PC-3 (cell line): ENCODE measurements at regions not wholly inside any gene's neighbourhood (a gene's known extent, or its start where the extent isn't known, plus 50 kb on each side); places are given as distances from the start of the nearest gene placed in this dataset.
A peak's percentile ranks its signal among the peaks of the same experiment; 100 is the strongest.

Experiments used
- ATAC-seq: fragments of 200-7000 bp; cut with Tn5 transposase; 2 replicates; pipeline ENCODE4 v1.9.1; 2020; ENCODE audit warnings: mild to moderate bottlenecking, moderate library complexity
- BruUV-seq: library from RNA; stranded (reverse); fragments of 400-500 nt; replicated peaks from 2 replicates; lab custom pipeline; 2021; lab: Mats Ljungman, UMichigan
- CTCF ChIA-PET: fragments of 300-600 bp; sonication (Branson Sonifier 250); formaldehyde crosslinking; loops from one replicate; lab custom pipeline; 2022; ENCODE audit warnings: antibody characterized with exemption; lab: Charles Lee
- POLR2A ChIA-PET: fragments of 300-600 bp; sonication (Branson Sonifier 250); formaldehyde crosslinking; loops from one replicate; lab custom pipeline; 2022; ENCODE audit warnings: antibody characterized with exemption; ENCODE audit not compliant: unreplicated experiment; lab: Charles Lee
- DNase-seq: peaks from one replicate; pipeline ENCODE4 v3.0.0-alpha.2; 2015
- H2AFZ ChIP-seq: fragments of 300-600 bp; sonication (generic); 2 replicates; pipeline ENCODE4 v1.6.0; 2016; ENCODE audit warnings: antibody characterized with exemption, low read length
- H3F3A ChIP-seq: fragments of 300-600 bp; sonication (generic); one replicate; pipeline ENCODE4 v1.6.0; 2017; ENCODE audit warnings: antibody characterized with exemption, low read length, control low read depth, mild to moderate bottlenecking; ENCODE audit not compliant: unreplicated experiment
- H3K27ac ChIP-seq: fragments of 300-600 bp; sonication (generic); 2 replicates; pipeline ENCODE4 v1.5.1; 2016; ENCODE audit warnings: mild to moderate bottlenecking, low read length
- H3K27me3 ChIP-seq: fragments of 300-600 bp; sonication (generic); 2 replicates; pipeline ENCODE4 v1.6.1; 2016; ENCODE audit warnings: low read length, mixed read lengths
- H3K36me3 ChIP-seq: fragments of 300-600 bp; sonication (generic); 2 replicates; pipeline ENCODE4 v1.6.1; 2016; ENCODE audit warnings: low read depth, mixed run types, low read length, mixed read lengths
- H3K4me1 ChIP-seq: fragments of 300-600 bp; sonication (generic); 2 replicates; pipeline ENCODE4 v1.5.1; 2016; ENCODE audit warnings: low read length; ENCODE audit not compliant: insufficient read depth
- H3K4me2 ChIP-seq: fragments of 300-600 bp; sonication (generic); 2 replicates; pipeline ENCODE4 v1.6.0; 2016; ENCODE audit warnings: low read length
- H3K4me3 ChIP-seq: fragments of 300-600 bp; sonication (generic); 2 replicates; pipeline ENCODE4 v1.5.1; 2016; ENCODE audit warnings: mild to moderate bottlenecking, low read length, mixed read lengths
- H3K79me2 ChIP-seq: fragments of 300-600 bp; sonication (generic); 2 replicates; pipeline ENCODE4 v1.6.1; 2017; ENCODE audit warnings: low read length, mixed read lengths
- H3K9ac ChIP-seq: fragments of 300-600 bp; sonication (generic); 2 replicates; pipeline ENCODE4 v1.6.0; 2016; ENCODE audit warnings: mild to moderate bottlenecking, low read length
- H3K9me2 ChIP-seq: fragments of 300-600 bp; sonication (generic); replicated peaks from 2 replicates; pipeline ENCODE4 v1.6.1; 2016; ENCODE audit warnings: mixed run types, low read length, mixed read lengths
- H3K9me3 ChIP-seq: fragments of 300-600 bp; sonication (generic); 2 replicates; pipeline ENCODE4 v1.6.1; 2016; ENCODE audit warnings: low read length, mixed read lengths
- H4K20me1 ChIP-seq: fragments of 300-600 bp; sonication (generic); 2 replicates; pipeline ENCODE4 v1.6.1; 2016; ENCODE audit warnings: low read length, mixed read lengths
- EZH2 ChIP-seq: fragments of 300-600 bp; sonication (generic); IDR thresholded peaks from one replicate; pipeline ENCODE4 v1.6.1; 2017; ENCODE audit warnings: antibody characterized with exemption, mild to moderate bottlenecking, low read length; ENCODE audit not compliant: unreplicated experiment
- EZH2phosphoT487 ChIP-seq: fragments of 300-600 bp; sonication (generic); IDR thresholded peaks from 2 replicates; pipeline ENCODE4 v1.6.1; 2018; ENCODE audit warnings: mild to moderate bottlenecking, antibody characterized with exemption, low read length, borderline replicate concordance
- intact Hi-C: fragments of 100-400 bp; cut with micrococcal nuclease; formaldehyde crosslinking; loops from 2 replicates; pipeline ENCODE4 v1.9.0; 2023
- TF ChIP-seq, protein P1 (sequence below): fragments of 300-600 bp; sonication (generic); conservative IDR thresholded peaks from 2 replicates; pipeline ENCODE4 v1.5.1; 2017; ENCODE audit warnings: antibody characterized with exemption, low read depth, mild to moderate bottlenecking, low read length

DNA sequence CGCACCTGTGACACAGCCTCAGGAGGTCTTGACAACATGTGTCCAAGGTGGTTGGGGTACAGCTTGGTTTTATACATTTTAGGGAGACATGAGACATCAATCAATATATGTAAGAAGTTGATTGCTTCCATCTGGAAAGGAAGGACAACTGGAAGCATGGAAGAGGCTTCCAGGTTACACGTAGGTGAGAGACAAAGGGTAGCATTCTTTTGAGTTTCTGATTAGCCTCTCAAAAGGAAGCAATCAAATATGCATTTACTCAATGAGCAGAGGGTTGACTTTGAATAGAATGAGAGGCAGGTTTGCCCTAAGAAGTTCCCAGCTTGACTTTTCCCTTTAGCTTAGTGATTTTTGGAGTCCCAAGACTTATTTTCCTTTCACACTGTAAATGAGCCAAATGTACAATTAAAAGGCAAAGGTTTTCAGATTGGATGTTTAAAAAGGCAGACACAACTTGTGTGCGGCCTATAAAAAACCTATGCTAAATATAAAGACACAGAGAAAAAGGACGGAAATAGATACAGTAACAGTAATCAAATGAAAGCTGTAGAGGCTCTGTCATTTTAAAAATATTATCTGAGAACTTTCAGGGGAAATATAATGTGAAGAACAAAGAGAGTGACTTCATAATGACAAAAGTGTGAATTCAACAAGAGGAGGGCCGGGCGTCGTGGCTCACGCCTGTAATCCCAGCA, 65.7 kb upstream of the LANCL2 start:
- no peak for ATAC-seq
- ChIA-PET CTCF (no interaction called here), POLR2A (no interaction called here)

DNA sequence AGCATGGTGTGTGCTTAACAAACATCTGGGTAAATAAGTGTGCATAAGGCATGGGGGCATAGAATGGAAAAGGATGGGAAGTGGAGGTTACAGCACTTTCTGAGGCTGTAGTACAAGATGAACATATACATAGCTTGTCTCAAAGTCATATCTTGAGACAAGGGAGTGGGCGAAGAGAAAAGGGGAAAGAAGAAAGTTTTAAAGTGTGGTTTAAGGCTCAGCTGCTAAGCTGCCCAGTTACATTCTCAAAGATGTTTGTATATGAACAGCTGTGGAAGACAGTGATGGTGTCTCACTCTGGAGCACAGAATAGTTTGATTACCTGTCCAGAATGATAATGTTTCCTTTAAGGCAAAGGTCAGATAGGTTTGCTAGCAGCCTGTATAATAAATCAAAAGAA, 61.9 kb upstream of the LANCL2 start:
- Histone ChIP-seq H3K4me1 (peaks cover 3% of the 10 kb centered on the region; the same call in 1 of the 2 replicates), H3K36me3 (no peaks in the 10 kb centered on the region), H3F3A (no peaks in the 10 kb centered on the region), H3K27ac (no peak overlapping the region), H3K9ac (no peak overlapping the region), H3K4me2 (no peak overlapping the region), H2AFZ (no peak overlapping the region), H3K9me3 (no peaks in the 10 kb centered on the region), H3K4me3 (no peak overlapping the region), H3K27me3 (peaks cover 15% of the 10 kb centered on the region; the same call in 1 of the 2 replicates), H4K20me1 (no peaks in the 10 kb centered on the region), H3K9me2 (no peaks in the 10 kb centered on the region), H3K79me2 (no peaks in the 10 kb centered on the region)
- POLR2A ChIA-PET, result no interaction called here
- DNase-seq (no peak), ATAC-seq (no peak)
- intact Hi-C loops, result no loop called here
- CTCF ChIA-PET, result no interaction called here
- BruUV-seq, result no TSS peak
- TF ChIP-seq EZH2 (no peak), EZH2phosphoT487 (no peak)
- TF ChIP-seq, protein P1, sequence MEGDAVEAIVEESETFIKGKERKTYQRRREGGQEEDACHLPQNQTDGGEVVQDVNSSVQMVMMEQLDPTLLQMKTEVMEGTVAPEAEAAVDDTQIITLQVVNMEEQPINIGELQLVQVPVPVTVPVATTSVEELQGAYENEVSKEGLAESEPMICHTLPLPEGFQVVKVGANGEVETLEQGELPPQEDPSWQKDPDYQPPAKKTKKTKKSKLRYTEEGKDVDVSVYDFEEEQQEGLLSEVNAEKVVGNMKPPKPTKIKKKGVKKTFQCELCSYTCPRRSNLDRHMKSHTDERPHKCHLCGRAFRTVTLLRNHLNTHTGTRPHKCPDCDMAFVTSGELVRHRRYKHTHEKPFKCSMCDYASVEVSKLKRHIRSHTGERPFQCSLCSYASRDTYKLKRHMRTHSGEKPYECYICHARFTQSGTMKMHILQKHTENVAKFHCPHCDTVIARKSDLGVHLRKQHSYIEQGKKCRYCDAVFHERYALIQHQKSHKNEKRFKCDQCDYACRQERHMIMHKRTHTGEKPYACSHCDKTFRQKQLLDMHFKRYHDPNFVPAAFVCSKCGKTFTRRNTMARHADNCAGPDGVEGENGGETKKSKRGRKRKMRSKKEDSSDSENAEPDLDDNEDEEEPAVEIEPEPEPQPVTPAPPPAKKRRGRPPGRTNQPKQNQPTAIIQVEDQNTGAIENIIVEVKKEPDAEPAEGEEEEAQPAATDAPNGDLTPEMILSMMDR, result no peak

More for the DNA sequence above, 65.7 kb upstream of the LANCL2 start:
- intact Hi-C loops, result no loop called here
- Histone ChIP-seq H3F3A (no peaks in the 10 kb centered on the region), H3K27ac (no peak overlapping the region), H3K9me3 (no peaks in the 10 kb centered on the region), H3K4me1 (no peaks in the 10 kb centered on the region), H3K4me2 (no peak overlapping the region), H3K9me2 (no peaks in the 10 kb centered on the region), H4K20me1 (no peaks in the 10 kb centered on the region), H3K36me3 (no peaks in the 10 kb centered on the region), H3K4me3 (no peak overlapping the region), H3K27me3 (peaks cover 19% of the 10 kb centered on the region; the same call in 1 of the 2 replicates), H3K9ac (no peak overlapping the region), H2AFZ (no peak overlapping the region), H3K79me2 (no peaks in the 10 kb centered on the region)
- TF ChIP-seq EZH2 (no peak), EZH2phosphoT487 (no peak)
- TF ChIP-seq, protein P1, result no peak
- no peak for DNase-seq
- no TSS peak for BruUV-seq

GRCh38 chr7:55304018-55304762, 60.9 kb upstream of the LANCL2 start:
- CTCF ChIA-PET, result no interaction called here
- no peak overlapping the region for H3K4me3 ChIP-seq
- peak; percentile 72 for ATAC-seq
- peak; percentile 17 for DNase-seq
- H3K36me3 ChIP-seq, result no peaks in the 10 kb centered on the region
- H3K9me2 ChIP-seq, result no peaks in the 10 kb centered on the region
- intact Hi-C loops, result no loop called here
- no peaks in the 10 kb centered on the region for H3F3A ChIP-seq
- H3K27ac ChIP-seq, result no peak overlapping the region
- POLR2A ChIA-PET, result no interaction called here
- no peaks in the 10 kb centered on the region for H4K20me1 ChIP-seq
- no peaks in the 10 kb centered on the region for H3K79me2 ChIP-seq
- no peaks in the 10 kb centered on the region for H3K9me3 ChIP-seq
- TF ChIP-seq, protein P1, result no peak
- TF ChIP-seq EZH2 (no peak), EZH2phosphoT487 (no peak)
- no peak overlapping the region for H3K9ac ChIP-seq
- H3K4me2 ChIP-seq, result no peak overlapping the region
- BruUV-seq, result no TSS peak
- H3K4me1 ChIP-seq, result peaks cover 3% of the 10 kb centered on the region; the same call in 1 of the 2 replicates
- H2AFZ ChIP-seq, result no peak overlapping the region
- H3K27me3 ChIP-seq, result peaks cover 15% of the 10 kb centered on the region; the same call in 1 of the 2 replicates
